Retinal pigment epithelial cell (primary cell): ENCODE measurements at regions not wholly inside any gene's neighbourhood (a gene's known extent, or its start where the extent isn't known, plus 50 kb on each side); places are given as distances from the start of the nearest gene placed in this dataset.

ENCODE experiments used
- DNase-seq: peaks from one replicate; pipeline ENCODE4 v3.0.0-alpha.2; 2010; ENCODE audit warnings: low read depth
- H3K4me3 ChIP-seq: 2 replicates; pipeline ENCODE4 v1.5.1; 2011; ENCODE audit warnings: mild to moderate bottlenecking, low read length, control low read depth, moderate library complexity
- TF ChIP-seq, protein P1 (sequence below): conservative IDR thresholded peaks from 2 replicates; pipeline ENCODE4 v1.5.1; 2011; ENCODE audit warnings: low read depth, low read length, control low read depth, inconsistent platforms

DNA sequence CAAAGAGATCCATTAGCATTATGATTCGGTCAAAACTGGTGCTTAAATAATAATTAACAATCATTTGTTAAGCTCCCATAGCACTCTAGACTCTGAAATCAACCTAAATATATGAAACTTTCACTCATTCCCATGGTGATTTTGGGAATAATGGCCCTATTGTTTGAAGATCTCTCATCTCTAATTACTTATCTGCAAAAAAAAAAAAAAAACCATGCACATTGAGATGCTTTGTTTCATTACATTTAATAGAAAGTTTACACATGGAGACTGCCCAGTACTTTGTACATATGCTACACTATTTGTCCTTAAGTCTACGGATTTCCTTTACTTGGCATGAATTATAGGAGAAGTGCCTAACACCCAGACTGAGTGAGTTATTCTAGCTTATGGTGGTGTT, 280.6 kb upstream of the MEOX2 start:
- DNase-seq: no peak

DNA sequence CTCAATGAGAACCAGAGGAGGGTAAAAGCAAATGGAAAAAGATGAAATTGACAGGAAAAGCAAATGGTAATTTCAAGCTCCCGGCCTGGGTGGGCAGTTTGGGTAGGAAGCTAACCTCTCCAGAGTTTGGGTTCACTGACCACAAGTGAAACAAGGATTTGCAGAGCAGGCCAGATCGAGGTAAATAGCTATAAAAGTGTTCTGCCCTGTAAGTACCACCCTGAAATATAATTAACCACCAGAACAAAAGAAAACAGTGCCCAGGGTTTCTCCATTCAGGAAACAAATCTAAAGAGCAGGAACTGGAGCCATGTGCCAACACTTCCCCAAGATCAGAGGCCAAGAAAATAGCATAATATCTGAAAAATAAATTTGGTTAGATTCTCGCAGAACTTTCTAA, 276.7 kb upstream of the MEOX2 start:
- no peak for DNase-seq
- no peak overlapping the region for H3K4me3 ChIP-seq
- TF ChIP-seq, protein P1, sequence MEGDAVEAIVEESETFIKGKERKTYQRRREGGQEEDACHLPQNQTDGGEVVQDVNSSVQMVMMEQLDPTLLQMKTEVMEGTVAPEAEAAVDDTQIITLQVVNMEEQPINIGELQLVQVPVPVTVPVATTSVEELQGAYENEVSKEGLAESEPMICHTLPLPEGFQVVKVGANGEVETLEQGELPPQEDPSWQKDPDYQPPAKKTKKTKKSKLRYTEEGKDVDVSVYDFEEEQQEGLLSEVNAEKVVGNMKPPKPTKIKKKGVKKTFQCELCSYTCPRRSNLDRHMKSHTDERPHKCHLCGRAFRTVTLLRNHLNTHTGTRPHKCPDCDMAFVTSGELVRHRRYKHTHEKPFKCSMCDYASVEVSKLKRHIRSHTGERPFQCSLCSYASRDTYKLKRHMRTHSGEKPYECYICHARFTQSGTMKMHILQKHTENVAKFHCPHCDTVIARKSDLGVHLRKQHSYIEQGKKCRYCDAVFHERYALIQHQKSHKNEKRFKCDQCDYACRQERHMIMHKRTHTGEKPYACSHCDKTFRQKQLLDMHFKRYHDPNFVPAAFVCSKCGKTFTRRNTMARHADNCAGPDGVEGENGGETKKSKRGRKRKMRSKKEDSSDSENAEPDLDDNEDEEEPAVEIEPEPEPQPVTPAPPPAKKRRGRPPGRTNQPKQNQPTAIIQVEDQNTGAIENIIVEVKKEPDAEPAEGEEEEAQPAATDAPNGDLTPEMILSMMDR: no peak

More for the DNA sequence above, 280.6 kb upstream of the MEOX2 start:
- H3K4me3 ChIP-seq: no peak overlapping the region
- TF ChIP-seq, protein P1: no peak

DNA sequence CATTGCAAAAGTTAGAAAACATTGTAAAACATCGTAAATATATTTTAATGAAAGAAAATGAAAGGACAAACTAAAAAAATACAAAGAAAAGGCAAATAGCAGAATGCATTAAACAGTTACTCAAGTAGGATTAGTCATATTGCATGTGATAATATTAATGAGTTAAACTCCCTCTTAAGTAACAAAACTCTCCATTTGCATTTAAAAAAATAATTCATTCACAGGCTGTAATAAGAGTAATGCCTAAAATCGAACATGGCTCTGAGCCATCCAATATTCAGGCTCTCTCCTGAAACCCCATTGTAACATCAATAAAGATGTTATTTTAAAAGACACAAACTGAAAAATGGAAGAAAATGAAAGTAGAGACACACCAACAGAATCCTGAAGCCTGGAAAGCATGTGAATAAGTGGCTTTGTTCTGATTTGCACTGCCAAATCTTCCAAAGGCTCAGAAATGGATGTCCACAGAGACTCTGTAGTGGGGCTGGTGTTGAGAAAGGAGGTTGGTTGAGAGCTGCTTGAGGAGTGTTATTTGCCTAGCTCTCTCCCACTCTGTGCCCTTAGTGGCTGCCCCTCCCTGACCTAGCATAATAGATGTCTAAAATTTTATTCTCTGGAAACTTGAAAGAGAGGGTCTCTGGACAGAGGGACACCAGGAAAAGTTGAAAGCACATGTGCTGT, 268.3 kb upstream of the MEOX2 start:
- DNase-seq: no peak
- H3K4me3 ChIP-seq: no peak overlapping the region
- TF ChIP-seq, protein P1: no peak

DNA sequence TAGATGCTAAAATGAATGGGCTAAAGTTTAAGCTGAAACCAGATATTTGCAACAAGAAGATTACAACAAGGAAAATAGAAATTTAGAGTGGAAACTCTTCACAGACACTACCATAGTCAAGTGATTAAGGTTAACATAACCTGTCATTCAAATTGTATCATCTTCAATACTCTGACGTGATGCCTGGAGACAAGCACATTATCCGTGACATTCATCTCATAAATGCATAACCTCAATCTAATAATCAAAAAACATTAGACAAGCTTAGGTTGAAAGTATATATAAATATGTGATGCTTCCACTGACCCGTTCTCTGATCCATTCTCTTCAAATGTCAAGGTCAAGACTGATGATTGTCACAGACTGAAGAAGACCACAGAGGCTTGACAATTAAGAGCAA, 263.8 kb upstream of the MEOX2 start:
- TF ChIP-seq, protein P1: no peak
- DNase-seq: no peak
- no peak overlapping the region for H3K4me3 ChIP-seq

DNA sequence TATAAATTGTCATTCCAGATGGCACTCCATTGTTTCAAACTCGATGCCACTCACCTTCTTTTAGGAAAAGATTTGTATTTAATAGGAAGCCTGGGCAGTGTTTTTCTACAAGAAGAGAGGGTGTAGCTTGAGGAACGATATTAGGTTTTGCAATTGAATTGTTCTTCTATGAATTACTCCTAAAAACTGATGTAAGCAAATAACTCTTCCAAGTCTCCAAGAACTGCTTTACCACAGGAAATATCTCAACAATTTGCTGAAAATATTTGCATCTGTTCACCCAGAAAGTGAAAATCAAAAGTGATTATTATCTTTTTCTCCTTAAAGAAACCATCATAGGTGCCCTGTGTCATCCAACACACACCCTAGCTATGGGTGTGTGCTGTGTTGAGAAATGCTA, 261.3 kb upstream of the MEOX2 start:
- TF ChIP-seq, protein P1: no peak
- no peak overlapping the region for H3K4me3 ChIP-seq
- no peak for DNase-seq

DNA sequence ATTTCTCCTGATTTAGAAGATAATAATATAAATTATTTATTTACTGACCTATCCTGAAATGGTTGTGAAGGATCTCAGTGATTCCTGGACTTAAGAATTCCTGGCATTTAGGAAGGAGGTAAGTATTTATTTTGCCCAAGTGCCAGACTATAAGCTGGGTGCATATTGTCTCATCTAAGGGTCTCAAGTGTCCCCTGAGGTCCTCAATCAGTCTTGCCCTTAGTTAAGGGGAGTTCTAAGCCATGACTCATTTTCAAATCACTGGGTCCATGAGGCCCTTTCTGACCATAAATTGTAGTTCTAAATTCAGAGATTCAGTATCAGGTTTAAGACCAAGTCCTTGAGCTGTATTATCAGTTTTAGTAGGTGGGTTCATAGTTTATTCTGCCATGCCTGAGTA, 251.6 kb upstream of the MEOX2 start:
- no peak for DNase-seq
- TF ChIP-seq, protein P1: no peak
- no peak overlapping the region for H3K4me3 ChIP-seq

DNA sequence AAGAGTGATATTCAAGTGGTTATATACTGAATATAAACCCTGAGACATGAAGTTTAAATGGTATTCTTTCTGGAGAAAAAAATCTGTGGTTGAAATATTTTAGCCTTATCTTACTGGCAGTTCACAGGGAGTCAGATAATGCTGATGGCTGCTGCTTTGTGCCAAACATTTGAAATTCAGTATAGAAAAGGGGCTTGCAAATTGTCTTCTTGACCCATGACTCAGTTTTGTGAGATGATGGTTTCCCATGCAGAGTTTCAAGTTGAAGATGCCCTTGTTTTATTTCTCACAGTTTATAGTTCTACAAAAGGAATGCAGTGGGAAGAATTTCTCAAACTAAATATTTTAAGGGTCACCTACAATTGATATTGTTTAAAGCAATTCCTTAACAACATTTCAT, 251.1 kb upstream of the MEOX2 start:
- TF ChIP-seq, protein P1: no peak
- DNase-seq: no peak
- H3K4me3 ChIP-seq: no peak overlapping the region
